Uterus (tissue), 2 donors: ENCODE measurements at regions not wholly inside any gene's neighbourhood (a gene's known extent, or its start where the extent isn't known, plus 50 kb on each side); places are given as distances from the start of the nearest gene placed in this dataset.

Source experiments
- POLR2A ChIP-seq, 2 donors: fragments of 450-650 bp; IDR thresholded peaks; one replicate each; pipeline ENCODE4 v1.6.1; 2016; ENCODE audit warnings: antibody characterized with exemption in 2 of 2, mild to moderate bottlenecking in 1 of 2, moderate library complexity in 1 of 2
- TF ChIP-seq, protein P1 (sequence below), 4 experiments: fragments of 200-600 bp in 2 of 4; fragments of 450-650 bp in 2 of 4; sonication (generic) in 2 of 4; IDR thresholded peaks; one replicate each; pipeline ENCODE4 v1.5.1; 2016 to 2019; ENCODE audit warnings: antibody characterized with exemption in 4 of 4, mild to moderate bottlenecking in 2 of 4, moderate library complexity in 1 of 4

DNA sequence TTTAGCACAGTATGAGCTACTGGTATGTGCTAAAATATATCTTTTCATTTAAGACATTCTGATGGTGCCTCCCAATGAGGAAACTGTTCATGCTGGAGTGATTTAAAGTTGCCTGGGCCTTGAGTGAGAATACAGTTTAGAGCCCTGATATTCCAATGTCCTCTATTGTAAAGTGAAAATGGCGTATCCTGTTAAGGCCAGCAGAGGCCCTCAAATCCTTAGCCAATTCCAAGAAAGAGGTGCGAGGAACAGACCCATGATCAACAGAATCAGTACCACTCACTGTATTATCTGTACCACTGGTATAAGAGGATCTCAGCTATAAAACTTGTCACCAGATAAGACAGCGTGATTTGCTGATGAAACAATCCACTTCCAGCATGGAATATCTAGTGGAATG is 273.1 kb upstream of the SLITRK5 start:
- TF ChIP-seq, protein P1, sequence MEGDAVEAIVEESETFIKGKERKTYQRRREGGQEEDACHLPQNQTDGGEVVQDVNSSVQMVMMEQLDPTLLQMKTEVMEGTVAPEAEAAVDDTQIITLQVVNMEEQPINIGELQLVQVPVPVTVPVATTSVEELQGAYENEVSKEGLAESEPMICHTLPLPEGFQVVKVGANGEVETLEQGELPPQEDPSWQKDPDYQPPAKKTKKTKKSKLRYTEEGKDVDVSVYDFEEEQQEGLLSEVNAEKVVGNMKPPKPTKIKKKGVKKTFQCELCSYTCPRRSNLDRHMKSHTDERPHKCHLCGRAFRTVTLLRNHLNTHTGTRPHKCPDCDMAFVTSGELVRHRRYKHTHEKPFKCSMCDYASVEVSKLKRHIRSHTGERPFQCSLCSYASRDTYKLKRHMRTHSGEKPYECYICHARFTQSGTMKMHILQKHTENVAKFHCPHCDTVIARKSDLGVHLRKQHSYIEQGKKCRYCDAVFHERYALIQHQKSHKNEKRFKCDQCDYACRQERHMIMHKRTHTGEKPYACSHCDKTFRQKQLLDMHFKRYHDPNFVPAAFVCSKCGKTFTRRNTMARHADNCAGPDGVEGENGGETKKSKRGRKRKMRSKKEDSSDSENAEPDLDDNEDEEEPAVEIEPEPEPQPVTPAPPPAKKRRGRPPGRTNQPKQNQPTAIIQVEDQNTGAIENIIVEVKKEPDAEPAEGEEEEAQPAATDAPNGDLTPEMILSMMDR (IDR thresholded peaks at IDR 0.05) = no peak
- TF ChIP-seq POLR2A (IDR thresholded peaks at IDR 0.05) = no peak
